HG02759 (cell line): ENCODE measurements at regions not wholly inside any gene's neighbourhood (a gene's known extent, or its start where the extent isn't known, plus 50 kb on each side); places are given as distances from the start of the nearest gene placed in this dataset.

Experiments used
- ATAC-seq: cut with Tn5 transposase; IDR thresholded peaks from one replicate; pipeline ENCODE4 v1.9.1; 2021; ENCODE audit warnings: mild to moderate bottlenecking, moderate library complexity; ENCODE audit not compliant: unreplicated experiment

- ATAC-seq = no peak
Measured at GRCh38 chr2:76274160-76274559, 563.4 kb upstream of the GCFC2 start.

- no peak for ATAC-seq
Measured at GRCh38 chr2:76270096-76270710, 559.5 kb upstream of the GCFC2 start.

DNA sequence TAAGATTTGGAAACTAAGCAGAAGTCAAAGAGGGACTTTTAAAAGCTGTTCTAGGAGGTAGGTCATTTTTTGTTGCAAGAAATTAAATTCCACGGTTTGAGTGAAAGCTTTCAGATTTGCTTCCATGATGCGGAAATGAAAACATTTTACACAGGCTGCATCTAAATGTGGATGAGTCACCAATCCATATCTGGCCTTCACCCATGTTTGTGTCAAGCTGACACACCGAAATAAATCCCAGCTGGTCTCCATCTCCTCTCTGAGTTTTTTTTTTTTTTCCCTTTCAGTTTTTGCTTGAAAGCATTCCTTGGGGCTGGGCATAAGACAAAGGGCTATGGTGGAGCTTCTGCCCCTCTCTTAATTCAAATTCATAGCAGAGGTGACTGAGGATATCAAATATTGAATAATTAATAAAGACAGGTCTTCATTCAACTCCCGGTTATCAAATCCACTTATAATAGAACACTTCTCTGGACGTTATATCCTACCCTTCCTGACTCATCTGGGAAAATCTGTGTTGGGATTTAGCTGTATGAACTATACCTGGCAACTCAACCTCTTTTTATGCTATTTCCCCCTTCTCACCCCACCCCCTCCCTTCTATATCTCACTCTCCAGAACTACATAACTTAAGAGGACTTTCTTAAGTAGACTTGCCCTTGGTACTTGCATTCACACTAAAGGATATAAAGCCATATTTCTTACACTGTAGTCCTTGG lies 558.3 kb upstream of the GCFC2 start:
- no peak for ATAC-seq

DNA sequence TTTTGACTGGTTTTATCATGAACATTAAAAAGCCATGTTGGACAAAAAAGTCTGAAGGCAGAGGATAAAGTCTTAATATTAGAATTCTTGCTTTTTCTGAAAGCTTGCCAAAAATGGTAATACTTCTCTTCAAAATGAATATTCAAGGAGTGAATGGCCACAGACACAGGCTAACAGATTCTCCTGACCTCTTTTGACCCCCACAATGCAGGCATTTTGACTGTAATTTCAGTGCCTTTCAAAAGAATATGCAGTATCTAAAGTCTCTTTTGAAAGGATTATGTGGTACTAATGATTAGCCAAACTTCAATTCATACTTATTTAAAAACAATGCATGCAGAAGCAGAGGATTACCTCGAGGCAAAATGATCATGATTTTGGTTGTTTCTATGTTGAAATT lies 557.8 kb upstream of the GCFC2 start:
- no peak for ATAC-seq

DNA sequence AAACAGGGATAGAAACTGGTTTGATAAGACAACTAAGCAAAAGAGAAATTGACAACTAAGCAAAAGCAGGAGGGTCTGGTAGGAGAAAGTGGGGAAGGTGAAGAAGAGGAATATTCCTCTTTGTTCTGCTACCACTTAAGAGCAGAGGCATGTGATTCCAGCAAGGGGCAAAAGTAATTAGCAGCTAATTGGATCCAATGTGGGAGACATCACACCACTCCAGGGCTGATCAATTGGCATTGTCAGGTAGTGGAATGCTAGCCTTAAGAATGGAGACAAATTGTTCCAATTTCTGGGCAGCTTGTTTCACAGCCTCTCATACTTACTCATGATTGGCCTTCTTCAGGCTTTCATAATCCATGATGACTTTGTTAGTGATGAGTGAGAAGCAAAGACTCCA lies 547.1 kb upstream of the GCFC2 start:
- no peak for ATAC-seq

DNA sequence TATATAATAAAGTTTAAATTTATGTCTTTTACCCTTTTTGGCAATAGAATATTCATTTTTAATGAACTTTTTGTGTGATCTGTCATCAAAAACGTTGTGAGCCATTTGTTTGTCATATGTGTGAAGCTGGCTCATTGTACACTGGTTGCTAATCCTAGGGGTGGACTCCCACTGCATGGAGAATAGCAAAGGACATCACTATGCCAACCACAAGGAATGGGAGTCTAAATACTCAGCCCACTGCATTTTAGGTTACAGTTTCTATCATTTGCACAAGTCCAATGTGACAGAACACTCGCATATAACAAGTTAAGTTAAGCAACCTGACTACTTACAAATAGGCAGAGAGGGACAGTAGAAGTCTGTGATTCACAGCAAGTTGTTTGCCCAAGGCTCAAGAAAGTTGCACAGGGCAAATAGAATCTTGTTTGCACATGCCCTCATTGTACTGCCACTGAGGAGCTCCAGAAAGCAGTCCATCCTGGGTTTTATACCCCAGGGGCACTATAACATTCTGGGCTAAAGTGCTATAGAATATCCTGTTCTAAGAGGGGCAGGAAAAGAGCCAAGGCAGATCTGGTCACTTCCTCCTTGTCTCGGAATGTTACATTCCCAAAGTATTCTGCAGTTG lies 545.9 kb upstream of the GCFC2 start:
- ATAC-seq = no peak

DNA sequence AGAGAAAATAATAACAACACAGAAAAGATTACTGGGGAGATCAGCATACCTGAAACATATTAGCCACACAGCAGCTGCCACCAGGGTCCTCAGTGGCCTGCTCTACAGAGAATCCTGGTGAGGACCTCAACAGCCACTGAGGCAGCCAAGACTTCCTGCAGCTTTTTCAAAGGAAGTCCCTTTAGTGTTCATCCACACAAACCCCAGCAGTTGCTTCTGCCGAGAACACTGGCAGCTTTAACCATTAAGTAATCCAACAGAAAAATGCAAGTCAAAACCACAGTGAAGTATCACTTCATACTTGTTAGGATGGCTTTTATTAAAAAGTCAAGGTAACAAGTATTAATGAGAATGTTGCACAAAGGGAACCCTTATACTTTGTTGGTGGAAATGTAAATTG lies 542.0 kb upstream of the GCFC2 start:
- no peak for ATAC-seq

DNA sequence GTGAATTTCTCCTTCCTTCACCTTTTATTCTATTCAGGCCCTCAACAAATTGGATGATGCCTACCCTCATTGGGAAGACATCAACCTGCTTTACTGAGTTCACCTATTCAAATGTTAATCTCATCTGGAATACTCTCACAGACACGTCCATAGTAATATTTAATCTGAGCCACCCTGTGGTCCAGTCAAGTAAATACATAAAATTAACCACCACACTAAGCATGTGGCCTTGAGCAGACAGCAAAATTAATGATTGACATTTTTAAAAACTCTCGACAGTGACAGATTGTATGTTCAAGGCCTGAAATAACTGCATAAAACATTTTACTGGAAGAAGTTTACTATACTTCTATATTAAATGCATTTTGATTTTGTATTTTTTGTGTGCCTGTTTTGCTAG lies 540.6 kb upstream of the GCFC2 start:
- no peak for ATAC-seq

DNA sequence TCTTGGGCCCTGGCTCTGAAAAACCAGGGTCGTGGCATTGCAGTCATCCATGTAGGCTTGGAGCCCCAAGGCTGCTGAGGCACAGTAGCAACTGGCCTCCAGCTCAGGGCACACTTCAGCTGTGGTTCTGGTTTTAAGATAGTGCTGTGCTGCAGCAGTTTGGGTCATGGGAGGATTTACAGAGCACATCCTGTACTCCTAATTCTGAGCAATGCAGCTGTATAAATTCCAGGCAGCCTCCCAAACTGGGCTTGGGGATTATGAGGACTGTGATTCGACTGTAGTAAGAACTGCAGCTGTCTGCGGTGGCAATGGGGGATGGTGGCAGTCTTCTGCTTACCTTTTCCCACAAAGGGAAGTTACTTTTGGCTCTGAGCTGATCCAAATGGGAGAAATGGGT lies 536.3 kb upstream of the GCFC2 start:
- no peak for ATAC-seq

GRCh38 chr2:76211991-76212985 lies 501.6 kb upstream of the GCFC2 start:
- no peak for ATAC-seq

DNA sequence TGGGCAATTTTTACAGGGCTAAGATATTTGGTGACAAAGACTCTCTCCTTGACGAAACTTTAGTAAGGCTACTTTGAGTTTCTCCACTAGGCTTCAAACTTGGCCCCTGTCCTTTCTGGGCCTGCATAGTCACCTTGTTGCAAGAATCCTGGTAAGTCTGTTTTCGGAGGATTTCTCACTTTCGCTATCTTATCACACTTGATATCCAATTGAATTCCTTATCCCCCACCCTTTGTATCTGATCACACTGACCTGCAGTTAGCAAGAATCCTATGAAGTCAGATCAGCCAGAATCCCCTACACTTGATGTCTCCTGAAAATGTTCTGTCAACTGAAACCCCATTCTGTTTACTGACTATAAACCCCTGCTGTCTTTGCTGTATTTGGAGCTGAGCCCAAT lies 499.8 kb upstream of the GCFC2 start:
- no peak for ATAC-seq

- ATAC-seq = no peak
Measured at GRCh38 chr2:76204048-76204447, 493.3 kb upstream of the GCFC2 start.

- ATAC-seq = no peak
Measured at GRCh38 chr2:76202866-76203265, 492.2 kb upstream of the GCFC2 start.

GRCh38 chr2:76197842-76198448 lies 487.2 kb upstream of the GCFC2 start:
- peak; percentile 77 for ATAC-seq

DNA sequence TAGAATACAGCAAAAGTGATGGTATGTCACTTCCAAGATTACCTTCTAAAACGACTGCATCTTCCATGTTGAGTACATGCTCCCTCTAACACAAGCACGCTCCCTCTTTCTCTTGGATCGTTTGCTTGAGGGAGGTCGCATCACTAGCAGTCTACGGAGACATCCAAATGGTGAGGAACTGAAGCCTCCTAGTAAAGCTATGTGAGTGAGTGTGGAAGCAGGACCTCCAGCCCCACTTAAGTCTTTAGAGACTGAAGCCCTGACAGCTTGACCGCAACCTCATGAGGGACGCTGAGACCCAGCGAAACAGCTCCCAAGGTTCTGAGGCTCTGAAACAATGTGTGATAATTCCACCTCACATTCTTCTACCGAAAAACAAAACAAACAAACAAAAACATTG lies 486.7 kb upstream of the GCFC2 start:
- ATAC-seq = peak; percentile 13

DNA sequence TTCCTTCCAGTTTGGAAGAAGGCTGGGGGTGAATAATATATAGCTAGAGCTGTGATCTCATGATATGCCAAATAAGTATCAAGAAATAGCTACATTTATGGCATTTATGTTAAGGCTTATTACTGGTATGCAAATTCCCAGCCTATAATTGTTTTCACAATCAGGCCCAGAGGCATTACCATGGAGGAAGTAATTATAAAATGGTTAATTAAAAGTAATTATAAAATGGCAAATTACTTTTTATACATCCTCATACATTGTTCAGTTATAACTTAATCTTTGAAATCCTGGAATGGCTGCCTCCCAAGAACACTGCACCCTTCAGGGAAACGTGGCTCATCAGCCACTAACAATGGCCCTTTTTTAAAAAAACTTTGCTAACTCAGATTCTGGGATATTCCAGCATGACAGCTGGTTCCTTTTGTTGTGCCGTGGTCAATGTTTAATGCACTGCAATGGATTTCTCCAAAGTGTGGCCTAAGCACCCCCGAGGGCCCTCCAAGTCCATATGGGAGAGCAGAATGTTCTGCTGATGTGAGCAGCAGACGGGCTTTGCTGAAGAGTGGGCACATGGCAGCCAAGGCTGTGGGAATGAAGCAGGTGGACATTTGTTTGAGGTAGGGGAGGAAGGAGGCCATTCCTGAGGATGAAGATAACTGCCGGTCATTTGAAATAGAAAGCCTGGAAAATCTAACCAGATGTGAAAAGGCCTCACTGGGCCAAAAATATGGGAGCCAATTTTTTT lies 483.5 kb upstream of the GCFC2 start:
- ATAC-seq = no peak

- ATAC-seq = no peak
Measured at GRCh38 chr2:76193089-76193488, 482.4 kb upstream of the GCFC2 start.

- no peak for ATAC-seq
Measured at GRCh38 chr2:76188334-76189008, 477.8 kb upstream of the GCFC2 start.

- no peak for ATAC-seq
Measured at GRCh38 chr2:76187415-76187814, 476.7 kb upstream of the GCFC2 start.

DNA sequence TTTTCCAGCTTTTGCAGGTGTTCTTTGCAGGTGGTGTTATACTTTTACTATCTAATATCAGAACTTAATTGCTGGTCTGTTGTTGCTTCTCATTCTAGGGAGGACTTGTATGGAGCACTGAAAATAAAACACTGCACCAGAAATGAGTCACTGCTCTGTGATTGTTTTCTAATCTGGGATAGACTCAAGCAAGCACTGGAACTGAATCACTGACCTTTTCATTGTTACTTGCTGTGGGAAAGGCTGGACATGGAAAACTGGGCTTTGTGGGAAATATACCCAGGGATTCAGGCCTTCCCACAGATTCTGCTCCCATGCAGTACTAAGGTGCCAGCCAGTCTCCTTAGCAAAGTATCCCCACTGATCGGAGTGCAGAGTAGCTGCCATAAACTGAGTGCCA lies 470.0 kb upstream of the GCFC2 start:
- no peak for ATAC-seq
